Calu3 (cell line): ENCODE measurements at regions not wholly inside any gene's neighbourhood (a gene's known extent, or its start where the extent isn't known, plus 50 kb on each side); places are given as distances from the start of the nearest gene placed in this dataset.

ENCODE experiments used
- BruUV-seq: library from RNA; stranded (reverse); fragments of 400-500 nt; replicated peaks from 2 replicates; lab custom pipeline; 2021; lab: Mats Ljungman, UMichigan
- CTCF ChIA-PET: fragments of 300-600 bp; sonication (Branson Sonifier 250); formaldehyde crosslinking; loops from one replicate; lab custom pipeline; 2022; ENCODE audit warnings: antibody characterized with exemption; lab: Charles Lee
- DNase-seq: peaks from one replicate; pipeline ENCODE4 v3.0.0; 2022
- H3K27ac Mint-ChIP-seq: one replicate; pipeline ENCODE4 v1.8.0; 2022; ENCODE audit warnings: mixed read lengths; ENCODE audit not compliant: unreplicated experiment
- H3K27me3 Mint-ChIP-seq: one replicate; pipeline ENCODE4 v1.8.0; 2022; ENCODE audit warnings: mixed read lengths; ENCODE audit not compliant: unreplicated experiment
- H3K36me3 Mint-ChIP-seq: one replicate; pipeline ENCODE4 v1.8.0; 2022; ENCODE audit warnings: mild to moderate bottlenecking, moderate library complexity, mixed read lengths; ENCODE audit not compliant: insufficient read depth, unreplicated experiment
- H3K4me1 Mint-ChIP-seq: one replicate; pipeline ENCODE4 v1.8.0; 2022; ENCODE audit warnings: mild to moderate bottlenecking, low read depth, mixed read lengths; ENCODE audit not compliant: unreplicated experiment
- H3K4me3 Mint-ChIP-seq: one replicate; pipeline ENCODE4 v1.8.0; 2022; ENCODE audit warnings: mild to moderate bottlenecking, low read depth, moderate library complexity, mixed read lengths; ENCODE audit not compliant: unreplicated experiment
- H3K9me3 Mint-ChIP-seq: one replicate; pipeline ENCODE4 v1.8.0; 2022; ENCODE audit warnings: low read depth, mixed read lengths; ENCODE audit not compliant: unreplicated experiment
- CTCF ChIP-seq: fragments of 200-600 bp; IDR thresholded peaks from one replicate; pipeline ENCODE4 v1.8.0; 2022; ENCODE audit warnings: antibody characterized with exemption; ENCODE audit not compliant: unreplicated experiment
- intact Hi-C: fragments of 100-400 bp; cut with micrococcal nuclease; formaldehyde crosslinking; loops from one replicate; pipeline ENCODE4 v1.10.0; 2022; ENCODE audit not compliant: unreplicated experiment

GRCh38 chr16:13397126-13397525 is 495.7 kb downstream of the SHISA9 start:
- Mint-ChIP-seq H3K4me1 (no peaks in the 10 kb centered on the region), H3K27ac (no peak overlapping the region), H3K36me3 (no peaks in the 10 kb centered on the region), H3K4me3 (no peak overlapping the region), H3K27me3 (no peaks in the 10 kb centered on the region), H3K9me3 (peaks cover 9% of the 10 kb centered on the region)
- DNase-seq, result no peak
- CTCF ChIA-PET, result no interaction called here
- intact Hi-C loops, result no loop called here
- no peak for TF ChIP-seq CTCF
- BruUV-seq, result no TSS peak

GRCh38 chr16:13401641-13402040 is 500.2 kb downstream of the SHISA9 start:
- intact Hi-C loops, result no loop called here
- no peak for TF ChIP-seq CTCF
- Mint-ChIP-seq H3K4me1 (no peaks in the 10 kb centered on the region), H3K9me3 (peaks cover 17% of the 10 kb centered on the region), H3K27me3 (no peaks in the 10 kb centered on the region), H3K27ac (no peak overlapping the region), H3K36me3 (no peaks in the 10 kb centered on the region), H3K4me3 (no peak overlapping the region)
- CTCF ChIA-PET, result no interaction called here
- BruUV-seq, result no TSS peak
- no peak for DNase-seq

GRCh38 chr16:13402601-13403000 is 501.2 kb downstream of the SHISA9 start:
- Mint-ChIP-seq H3K27ac (no peak overlapping the region), H3K36me3 (no peaks in the 10 kb centered on the region), H3K27me3 (no peaks in the 10 kb centered on the region), H3K9me3 (peaks cover 16% of the 10 kb centered on the region), H3K4me1 (no peaks in the 10 kb centered on the region), H3K4me3 (no peak overlapping the region)
- TF ChIP-seq CTCF, result no peak
- intact Hi-C loops, result no loop called here
- no TSS peak for BruUV-seq
- CTCF ChIA-PET, result interaction anchor here (0.7 kb wide), 1 partner anchor 17 kb away, joined by 6 read pairs; no protein-coding TSS in a partner anchor
- no peak for DNase-seq

GRCh38 chr16:13403326-13403725 is 501.9 kb downstream of the SHISA9 start:
- Mint-ChIP-seq H3K36me3 (no peaks in the 10 kb centered on the region), H3K9me3 (peaks cover 15% of the 10 kb centered on the region), H3K27ac (no peak overlapping the region), H3K4me1 (no peaks in the 10 kb centered on the region), H3K27me3 (no peaks in the 10 kb centered on the region), H3K4me3 (no peak overlapping the region)
- no TSS peak for BruUV-seq
- DNase-seq, result no peak
- intact Hi-C loops, result no loop called here
- TF ChIP-seq CTCF, result no peak
- CTCF ChIA-PET, result no interaction called here

GRCh38 chr16:13414154-13414553 is 505.8 kb upstream of the ERCC4 start:
- DNase-seq, result no peak
- CTCF ChIA-PET, result no interaction called here
- TF ChIP-seq CTCF, result no peak
- no peak overlapping the region for H3K4me3 Mint-ChIP-seq
- H3K27ac Mint-ChIP-seq, result no peak overlapping the region
- no peaks in the 10 kb centered on the region for H3K36me3 Mint-ChIP-seq
- no TSS peak for BruUV-seq
- no peaks in the 10 kb centered on the region for H3K27me3 Mint-ChIP-seq
- intact Hi-C loops, result no loop called here
- peaks cover 9% of the 10 kb centered on the region for H3K9me3 Mint-ChIP-seq
- no peaks in the 10 kb centered on the region for H3K4me1 Mint-ChIP-seq
